MG63 (cell line): ENCODE measurements at regions not wholly inside any gene's neighbourhood (a gene's known extent, or its start where the extent isn't known, plus 50 kb on each side); places are given as distances from the start of the nearest gene placed in this dataset.

Source experiments
- DNase-seq: peaks from one replicate; pipeline ENCODE4 v3.0.0-alpha.2; 2020
- H3K27me3 ChIP-seq: fragments of 250-450 bp; sonication (Bioruptor Pico); 2 replicates; pipeline ENCODE4 v1.5.1; 2020; ENCODE audit warnings: mild to moderate bottlenecking, moderate library complexity
- H3K36me3 ChIP-seq: fragments of 250-450 bp; sonication (Bioruptor Pico); 2 replicates; pipeline ENCODE4 v1.5.1; 2020; ENCODE audit warnings: mild to moderate bottlenecking, moderate library complexity
- H3K4me3 ChIP-seq: fragments of 250-450 bp; sonication (Bioruptor Pico); 2 replicates; pipeline ENCODE4 v1.5.1; 2020; ENCODE audit warnings: mild to moderate bottlenecking, moderate library complexity
- H3K9me3 ChIP-seq: fragments of 250-450 bp; sonication (Bioruptor Pico); 2 replicates; pipeline ENCODE4 v1.5.1; 2020; ENCODE audit warnings: mild to moderate bottlenecking, moderate library complexity

- peaks cover 8% of the 10 kb centered on the region; the same call in 1 of the 2 replicates for H3K27me3 ChIP-seq
- H3K4me3 ChIP-seq: no peak overlapping the region
- H3K36me3 ChIP-seq: no peaks in the 10 kb centered on the region
- no peaks in the 10 kb centered on the region for H3K9me3 ChIP-seq
- DNase-seq: no peak
Measured at GRCh38 chr2:223368481-223368880, 233.7 kb downstream of the SCG2 start.

GRCh38 chr2:223369889-223370288, 232.3 kb downstream of the SCG2 start:
- Histone ChIP-seq H3K9me3 (no peaks in the 10 kb centered on the region), H3K36me3 (no peaks in the 10 kb centered on the region), H3K4me3 (no peak overlapping the region), H3K27me3 (peaks cover 8% of the 10 kb centered on the region; the same call in 1 of the 2 replicates)
- DNase-seq: no peak

GRCh38 chr2:223383315-223383714, 218.8 kb downstream of the SCG2 start:
- Histone ChIP-seq H3K9me3 (no peaks in the 10 kb centered on the region), H3K36me3 (no peaks in the 10 kb centered on the region), H3K27me3 (no peaks in the 10 kb centered on the region; the same call in 1 of the 2 replicates), H3K4me3 (no peak overlapping the region)
- DNase-seq: no peak

GRCh38 chr2:223386189-223386588, 216.0 kb downstream of the SCG2 start:
- Histone ChIP-seq H3K27me3 (no peaks in the 10 kb centered on the region; the same call in 1 of the 2 replicates), H3K9me3 (no peaks in the 10 kb centered on the region), H3K4me3 (no peak overlapping the region), H3K36me3 (no peaks in the 10 kb centered on the region)
- no peak for DNase-seq

GRCh38 chr2:223386984-223387383, 215.2 kb downstream of the SCG2 start:
- Histone ChIP-seq H3K27me3 (no peaks in the 10 kb centered on the region), H3K9me3 (no peaks in the 10 kb centered on the region), H3K4me3 (no peak overlapping the region), H3K36me3 (no peaks in the 10 kb centered on the region)
- DNase-seq: no peak

GRCh38 chr2:223389624-223390023, 212.5 kb downstream of the SCG2 start:
- Histone ChIP-seq H3K4me3 (no peak overlapping the region), H3K9me3 (no peaks in the 10 kb centered on the region), H3K36me3 (no peaks in the 10 kb centered on the region), H3K27me3 (no peaks in the 10 kb centered on the region)
- no peak for DNase-seq

GRCh38 chr2:223396993-223397392, 205.2 kb downstream of the SCG2 start:
- Histone ChIP-seq H3K36me3 (no peaks in the 10 kb centered on the region), H3K9me3 (no peaks in the 10 kb centered on the region), H3K4me3 (no peak overlapping the region), H3K27me3 (no peaks in the 10 kb centered on the region)
- DNase-seq: no peak

- Histone ChIP-seq H3K36me3 (no peaks in the 10 kb centered on the region), H3K4me3 (no peak overlapping the region), H3K9me3 (no peaks in the 10 kb centered on the region), H3K27me3 (no peaks in the 10 kb centered on the region)
- no peak for DNase-seq
Measured at GRCh38 chr2:223399357-223399957, 202.7 kb downstream of the SCG2 start.

- Histone ChIP-seq H3K9me3 (no peaks in the 10 kb centered on the region), H3K36me3 (no peaks in the 10 kb centered on the region), H3K4me3 (no peak overlapping the region), H3K27me3 (no peaks in the 10 kb centered on the region; the same call in 1 of the 2 replicates)
- DNase-seq: no peak
Measured at GRCh38 chr2:223404616-223405015, 197.5 kb downstream of the SCG2 start.

GRCh38 chr2:223414646-223415045, 187.5 kb downstream of the SCG2 start:
- H3K27me3 ChIP-seq: no peaks in the 10 kb centered on the region
- no peak for DNase-seq

GRCh38 chr2:223415071-223415470, 187.1 kb downstream of the SCG2 start:
- Histone ChIP-seq H3K27me3 (no peaks in the 10 kb centered on the region), H3K36me3 (no peaks in the 10 kb centered on the region), H3K9me3 (no peaks in the 10 kb centered on the region), H3K4me3 (no peak overlapping the region)
- DNase-seq: no peak

More at GRCh38 chr2:223414646-223415045, 187.5 kb downstream of the SCG2 start:
- no peaks in the 10 kb centered on the region for H3K36me3 ChIP-seq
- H3K9me3 ChIP-seq: no peaks in the 10 kb centered on the region
- no peak overlapping the region for H3K4me3 ChIP-seq

GRCh38 chr2:223416815-223417610, 185.1 kb downstream of the SCG2 start:
- Histone ChIP-seq H3K27me3 (no peaks in the 10 kb centered on the region), H3K36me3 (no peaks in the 10 kb centered on the region), H3K4me3 (no peak overlapping the region), H3K9me3 (no peaks in the 10 kb centered on the region)
- DNase-seq: no peak

GRCh38 chr2:223418131-223418530, 184.0 kb downstream of the SCG2 start:
- no peaks in the 10 kb centered on the region for H3K36me3 ChIP-seq
- no peak for DNase-seq
- no peak overlapping the region for H3K4me3 ChIP-seq
- no peaks in the 10 kb centered on the region for H3K9me3 ChIP-seq
- H3K27me3 ChIP-seq: no peaks in the 10 kb centered on the region

GRCh38 chr2:223418604-223419199, 183.5 kb downstream of the SCG2 start:
- no peaks in the 10 kb centered on the region for H3K27me3 ChIP-seq
- DNase-seq: no peak
- H3K4me3 ChIP-seq: no peak overlapping the region
- H3K9me3 ChIP-seq: no peaks in the 10 kb centered on the region
- H3K36me3 ChIP-seq: no peaks in the 10 kb centered on the region

GRCh38 chr2:223420048-223420447, 182.1 kb downstream of the SCG2 start:
- DNase-seq: no peak
- Histone ChIP-seq H3K9me3 (no peaks in the 10 kb centered on the region), H3K36me3 (no peaks in the 10 kb centered on the region), H3K4me3 (no peak overlapping the region), H3K27me3 (no peaks in the 10 kb centered on the region)

GRCh38 chr2:223431479-223431878, 170.7 kb downstream of the SCG2 start:
- Histone ChIP-seq H3K36me3 (no peaks in the 10 kb centered on the region), H3K9me3 (no peaks in the 10 kb centered on the region), H3K4me3 (no peak overlapping the region), H3K27me3 (no peaks in the 10 kb centered on the region)
- no peak for DNase-seq

- H3K27me3 ChIP-seq: no peaks in the 10 kb centered on the region
- DNase-seq: no peak
- H3K9me3 ChIP-seq: no peaks in the 10 kb centered on the region
Measured at GRCh38 chr2:223433461-223433860, 168.7 kb downstream of the SCG2 start.

GRCh38 chr2:223437788-223438187, 164.4 kb downstream of the SCG2 start:
- H3K27me3 ChIP-seq: no peaks in the 10 kb centered on the region
- DNase-seq: no peak
- H3K36me3 ChIP-seq: no peaks in the 10 kb centered on the region
- no peak overlapping the region for H3K4me3 ChIP-seq
- H3K9me3 ChIP-seq: no peaks in the 10 kb centered on the region

More at GRCh38 chr2:223433461-223433860, 168.7 kb downstream of the SCG2 start:
- H3K36me3 ChIP-seq: no peaks in the 10 kb centered on the region
- H3K4me3 ChIP-seq: no peak overlapping the region
